Lung microvascular endothelial cell (primary cell): ENCODE measurements at regions not wholly inside any gene's neighbourhood (a gene's known extent, or its start where the extent isn't known, plus 50 kb on each side); places are given as distances from the start of the nearest gene placed in this dataset.
"Not testable (repeated sequence)": the region's sequence is repeated elsewhere in the genome, so short reads cannot be mapped to it uniquely, and the experiment has no call there.

Experiments used
- DNase-seq, 2 donors: peaks; one replicate each; pipeline versions ENCODE4 v3.0.0 to v3.0.0-alpha.2; 2010; ENCODE audit warnings: low read depth in 2 of 2

GRCh38 chr15:95629503-95630168 lies 700.9 kb upstream of the NR2F2 start:
- DNase-seq = no peak

GRCh38 chr15:95630683-95631082 lies 699.8 kb upstream of the NR2F2 start:
- DNase-seq = no peak

GRCh38 chr15:95635666-95636065 lies 694.8 kb upstream of the NR2F2 start:
- DNase-seq = no peak

GRCh38 chr15:95636107-95636506 lies 694.4 kb upstream of the NR2F2 start:
- DNase-seq = no peak

GRCh38 chr15:95637234-95637633 lies 693.3 kb upstream of the NR2F2 start:
- not testable (repeated sequence) for DNase-seq

- no peak for DNase-seq
Observed at GRCh38 chr15:95639208-95639607, 691.3 kb upstream of the NR2F2 start.

- DNase-seq = no peak
Observed at GRCh38 chr15:95644100-95644875, 686.2 kb upstream of the NR2F2 start.

- DNase-seq = no peak
Observed at GRCh38 chr15:95645791-95646338, 684.6 kb upstream of the NR2F2 start.

GRCh38 chr15:95646484-95647273 lies 683.8 kb upstream of the NR2F2 start:
- no peak for DNase-seq

GRCh38 chr15:95647531-95648277 lies 682.8 kb upstream of the NR2F2 start:
- DNase-seq = no peak

- DNase-seq = no peak
Observed at GRCh38 chr15:95653361-95653805, 677.1 kb upstream of the NR2F2 start.

- DNase-seq = no peak
Observed at GRCh38 chr15:95655089-95655607, 675.4 kb upstream of the NR2F2 start.

GRCh38 chr15:95656595-95656994 lies 673.9 kb upstream of the NR2F2 start:
- no peak for DNase-seq

- no peak for DNase-seq
Observed at GRCh38 chr15:95658799-95659198, 671.7 kb upstream of the NR2F2 start.

- no peak for DNase-seq
Observed at GRCh38 chr15:95659656-95660055, 670.8 kb upstream of the NR2F2 start.

GRCh38 chr15:95662638-95663037 lies 667.9 kb upstream of the NR2F2 start:
- no peak for DNase-seq

- DNase-seq = no peak
Observed at GRCh38 chr15:95663156-95664100, 667.1 kb upstream of the NR2F2 start.

- peak; percentile 18 to 71 for DNase-seq
Observed at GRCh38 chr15:95664450-95664849, 666.0 kb upstream of the NR2F2 start.

GRCh38 chr15:95669146-95669922 lies 661.2 kb upstream of the NR2F2 start:
- DNase-seq = peak; percentile 75 to 78
